ENCODE measurements at regions not wholly inside any gene's neighbourhood (a gene's known extent, or its start where the extent isn't known, plus 50 kb on each side); places are given as distances from the start of the nearest gene placed in this dataset.

GRCh38 chr6:16978686-16979085 lies 123.2 kb upstream of the STMND1 start:
- TF ChIP-seq, protein P1, sequence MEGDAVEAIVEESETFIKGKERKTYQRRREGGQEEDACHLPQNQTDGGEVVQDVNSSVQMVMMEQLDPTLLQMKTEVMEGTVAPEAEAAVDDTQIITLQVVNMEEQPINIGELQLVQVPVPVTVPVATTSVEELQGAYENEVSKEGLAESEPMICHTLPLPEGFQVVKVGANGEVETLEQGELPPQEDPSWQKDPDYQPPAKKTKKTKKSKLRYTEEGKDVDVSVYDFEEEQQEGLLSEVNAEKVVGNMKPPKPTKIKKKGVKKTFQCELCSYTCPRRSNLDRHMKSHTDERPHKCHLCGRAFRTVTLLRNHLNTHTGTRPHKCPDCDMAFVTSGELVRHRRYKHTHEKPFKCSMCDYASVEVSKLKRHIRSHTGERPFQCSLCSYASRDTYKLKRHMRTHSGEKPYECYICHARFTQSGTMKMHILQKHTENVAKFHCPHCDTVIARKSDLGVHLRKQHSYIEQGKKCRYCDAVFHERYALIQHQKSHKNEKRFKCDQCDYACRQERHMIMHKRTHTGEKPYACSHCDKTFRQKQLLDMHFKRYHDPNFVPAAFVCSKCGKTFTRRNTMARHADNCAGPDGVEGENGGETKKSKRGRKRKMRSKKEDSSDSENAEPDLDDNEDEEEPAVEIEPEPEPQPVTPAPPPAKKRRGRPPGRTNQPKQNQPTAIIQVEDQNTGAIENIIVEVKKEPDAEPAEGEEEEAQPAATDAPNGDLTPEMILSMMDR (IDR thresholded peaks at IDR 0.05; ENCODE audit: insufficient read depth, low read depth, low read length, missing control alignments): no peak
- DNase-seq (ENCODE audit: low read depth): no peak

GRCh38 chr6:16976385-16977183 lies 125.3 kb upstream of the STMND1 start:
- H3K4me3 ChIP-seq (ENCODE audit: low read length): no peak overlapping the region
- no peak for DNase-seq (ENCODE audit: low read depth)
- TF ChIP-seq, protein P1 (IDR thresholded peaks at IDR 0.05; ENCODE audit: insufficient read depth, low read depth, low read length, missing control alignments): no peak

More at GRCh38 chr6:16978686-16979085, 123.2 kb upstream of the STMND1 start:
- no peak overlapping the region for H3K4me3 ChIP-seq (ENCODE audit: low read length)

GRCh38 chr6:16974704-16975359 lies 127.0 kb upstream of the STMND1 start:
- no peak overlapping the region for H3K4me3 ChIP-seq (ENCODE audit: low read length)
- DNase-seq (ENCODE audit: low read depth): no peak
- TF ChIP-seq, protein P1 (IDR thresholded peaks at IDR 0.05; ENCODE audit: insufficient read depth, low read depth, low read length, missing control alignments): no peak

DNA sequence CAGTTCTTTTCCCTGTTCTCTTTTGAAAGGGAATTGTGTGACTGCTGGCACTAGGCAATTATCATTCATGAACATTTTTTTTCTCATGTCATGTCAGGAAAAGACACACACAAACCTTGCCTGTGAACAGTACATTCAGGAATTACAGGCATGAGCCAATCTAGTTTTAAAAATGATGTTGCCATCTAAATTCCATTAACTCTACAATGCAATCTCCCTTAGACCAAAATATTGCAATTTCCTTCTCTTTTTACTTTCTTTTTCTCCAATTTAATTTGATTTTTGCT lies 127.5 kb upstream of the STMND1 start:
- TF ChIP-seq, protein P1 (IDR thresholded peaks at IDR 0.05; ENCODE audit: insufficient read depth, low read depth, low read length, missing control alignments): no peak
- no peak for DNase-seq (ENCODE audit: low read depth)
- H3K4me3 ChIP-seq (ENCODE audit: low read length): no peak overlapping the region

DNA sequence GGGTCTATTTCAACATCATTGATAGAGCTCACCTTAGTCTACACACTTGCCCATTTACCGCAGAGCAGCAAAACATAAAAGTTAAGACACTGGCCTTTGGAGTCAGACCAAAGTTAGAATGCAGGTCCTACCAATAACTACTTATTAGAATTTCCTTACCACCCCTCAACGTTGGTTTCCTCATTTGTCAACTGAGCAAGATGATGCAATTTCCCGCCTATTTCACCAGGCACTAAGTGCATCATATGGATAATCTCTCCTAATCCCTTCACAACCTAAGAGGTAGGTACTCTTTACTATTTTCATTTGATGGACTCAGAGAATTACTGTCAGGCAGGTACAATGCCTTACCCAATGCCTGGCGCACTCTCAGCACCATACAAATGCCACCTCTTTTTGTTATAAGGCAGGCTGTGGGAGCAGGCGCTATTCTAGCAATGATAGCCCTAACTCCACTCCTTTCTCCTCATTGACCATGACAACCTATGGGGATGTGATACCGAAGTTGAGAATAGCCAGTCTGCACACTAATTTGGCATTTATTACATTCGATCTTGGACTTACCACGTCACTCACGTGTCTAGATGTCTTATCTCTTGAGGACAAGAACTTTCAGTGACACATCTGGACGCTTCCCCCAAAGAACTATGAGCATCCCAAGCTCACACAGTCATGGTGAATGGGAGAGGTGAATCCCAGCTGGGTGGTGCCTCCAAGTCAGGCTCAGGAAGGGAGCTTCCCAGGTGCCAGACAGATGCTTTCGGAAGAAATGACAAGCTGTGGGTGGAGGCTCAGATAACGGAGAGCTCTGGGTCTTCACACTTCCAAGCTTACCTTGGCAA lies 128.1 kb upstream of the STMND1 start:
- TF ChIP-seq, protein P1 (IDR thresholded peaks at IDR 0.05; ENCODE audit: insufficient read depth, low read depth, low read length, missing control alignments): no peak

GRCh38 chr6:16973051-16973450 lies 128.8 kb upstream of the STMND1 start:
- no peak for DNase-seq (ENCODE audit: low read depth)
- TF ChIP-seq, protein P1 (IDR thresholded peaks at IDR 0.05; ENCODE audit: insufficient read depth, low read depth, low read length, missing control alignments): no peak
- H3K4me3 ChIP-seq (ENCODE audit: low read length): no peak overlapping the region

More for the DNA sequence above, 128.1 kb upstream of the STMND1 start:
- H3K4me3 ChIP-seq (ENCODE audit: low read length): no peak overlapping the region
- no peak for DNase-seq (ENCODE audit: low read depth)

Data from epithelial cell of esophagus (primary cell).